ENCODE measurements at regions not wholly inside any gene's neighbourhood (a gene's known extent, or its start where the extent isn't known, plus 50 kb on each side); places are given as distances from the start of the nearest gene placed in this dataset.

DNA sequence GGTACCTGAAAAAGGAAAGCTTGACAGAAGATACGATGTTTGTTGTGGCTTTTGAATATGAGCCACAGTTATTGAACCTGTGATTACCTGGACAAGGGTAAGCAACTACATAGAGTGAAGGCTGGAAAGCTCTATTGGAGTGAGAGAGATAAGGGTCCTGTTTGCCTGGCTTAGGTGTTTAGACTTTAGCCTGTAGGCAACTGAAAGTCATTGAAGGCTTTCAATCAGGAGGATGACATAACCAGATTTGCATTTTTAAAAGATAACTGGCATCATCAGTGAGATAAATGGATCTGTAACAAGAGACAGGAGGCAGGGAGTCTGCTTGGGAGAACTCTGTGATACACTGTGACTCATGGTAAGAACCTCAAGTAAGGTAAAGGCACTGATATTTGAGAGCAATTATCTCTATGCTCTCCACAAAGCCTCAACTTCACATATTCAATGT is 128.9 kb upstream of the SOX5 start:
- TF ChIP-seq, protein P1, sequence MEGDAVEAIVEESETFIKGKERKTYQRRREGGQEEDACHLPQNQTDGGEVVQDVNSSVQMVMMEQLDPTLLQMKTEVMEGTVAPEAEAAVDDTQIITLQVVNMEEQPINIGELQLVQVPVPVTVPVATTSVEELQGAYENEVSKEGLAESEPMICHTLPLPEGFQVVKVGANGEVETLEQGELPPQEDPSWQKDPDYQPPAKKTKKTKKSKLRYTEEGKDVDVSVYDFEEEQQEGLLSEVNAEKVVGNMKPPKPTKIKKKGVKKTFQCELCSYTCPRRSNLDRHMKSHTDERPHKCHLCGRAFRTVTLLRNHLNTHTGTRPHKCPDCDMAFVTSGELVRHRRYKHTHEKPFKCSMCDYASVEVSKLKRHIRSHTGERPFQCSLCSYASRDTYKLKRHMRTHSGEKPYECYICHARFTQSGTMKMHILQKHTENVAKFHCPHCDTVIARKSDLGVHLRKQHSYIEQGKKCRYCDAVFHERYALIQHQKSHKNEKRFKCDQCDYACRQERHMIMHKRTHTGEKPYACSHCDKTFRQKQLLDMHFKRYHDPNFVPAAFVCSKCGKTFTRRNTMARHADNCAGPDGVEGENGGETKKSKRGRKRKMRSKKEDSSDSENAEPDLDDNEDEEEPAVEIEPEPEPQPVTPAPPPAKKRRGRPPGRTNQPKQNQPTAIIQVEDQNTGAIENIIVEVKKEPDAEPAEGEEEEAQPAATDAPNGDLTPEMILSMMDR (IDR thresholded peaks at IDR 0.05) = no peak
- TF ChIP-seq, protein P2, sequence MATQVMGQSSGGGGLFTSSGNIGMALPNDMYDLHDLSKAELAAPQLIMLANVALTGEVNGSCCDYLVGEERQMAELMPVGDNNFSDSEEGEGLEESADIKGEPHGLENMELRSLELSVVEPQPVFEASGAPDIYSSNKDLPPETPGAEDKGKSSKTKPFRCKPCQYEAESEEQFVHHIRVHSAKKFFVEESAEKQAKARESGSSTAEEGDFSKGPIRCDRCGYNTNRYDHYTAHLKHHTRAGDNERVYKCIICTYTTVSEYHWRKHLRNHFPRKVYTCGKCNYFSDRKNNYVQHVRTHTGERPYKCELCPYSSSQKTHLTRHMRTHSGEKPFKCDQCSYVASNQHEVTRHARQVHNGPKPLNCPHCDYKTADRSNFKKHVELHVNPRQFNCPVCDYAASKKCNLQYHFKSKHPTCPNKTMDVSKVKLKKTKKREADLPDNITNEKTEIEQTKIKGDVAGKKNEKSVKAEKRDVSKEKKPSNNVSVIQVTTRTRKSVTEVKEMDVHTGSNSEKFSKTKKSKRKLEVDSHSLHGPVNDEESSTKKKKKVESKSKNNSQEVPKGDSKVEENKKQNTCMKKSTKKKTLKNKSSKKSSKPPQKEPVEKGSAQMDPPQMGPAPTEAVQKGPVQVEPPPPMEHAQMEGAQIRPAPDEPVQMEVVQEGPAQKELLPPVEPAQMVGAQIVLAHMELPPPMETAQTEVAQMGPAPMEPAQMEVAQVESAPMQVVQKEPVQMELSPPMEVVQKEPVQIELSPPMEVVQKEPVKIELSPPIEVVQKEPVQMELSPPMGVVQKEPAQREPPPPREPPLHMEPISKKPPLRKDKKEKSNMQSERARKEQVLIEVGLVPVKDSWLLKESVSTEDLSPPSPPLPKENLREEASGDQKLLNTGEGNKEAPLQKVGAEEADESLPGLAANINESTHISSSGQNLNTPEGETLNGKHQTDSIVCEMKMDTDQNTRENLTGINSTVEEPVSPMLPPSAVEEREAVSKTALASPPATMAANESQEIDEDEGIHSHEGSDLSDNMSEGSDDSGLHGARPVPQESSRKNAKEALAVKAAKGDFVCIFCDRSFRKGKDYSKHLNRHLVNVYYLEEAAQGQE (IDR thresholded peaks at IDR 0.05; ENCODE audit: insufficient read depth in 1 of 2, low read depth in 2 of 2, low read length in 1 of 2) = no peak
- TF ChIP-seq POLR2AphosphoS5 (IDR thresholded peaks at IDR 0.05; ENCODE audit: low read depth, low read length) = no peak

All from Panc1 (cell line).